RWPE2 (cell line): ENCODE measurements at regions not wholly inside any gene's neighbourhood (a gene's known extent, or its start where the extent isn't known, plus 50 kb on each side); places are given as distances from the start of the nearest gene placed in this dataset.

Experiments
- ATAC-seq: fragments of 200-7000 bp; cut with Tn5 transposase; 3 replicates; pipeline ENCODE4 v1.9.1; 2021; ENCODE audit warnings: low read depth
- DNase-seq: peaks from one replicate; pipeline ENCODE4 v3.0.0-alpha.2; 2020; ENCODE audit warnings: low spot score
- H3K27ac ChIP-seq: fragments of 450-650 bp; 2 replicates; pipeline ENCODE4 v1.5.1; 2017; ENCODE audit warnings: mild to moderate bottlenecking; ENCODE audit not compliant: poor library complexity, severe bottlenecking
- H3K27me3 ChIP-seq: fragments of 250-450 bp; sonication (Bioruptor Pico); 2 replicates; pipeline ENCODE4 v1.5.1; 2021; ENCODE audit warnings: mild to moderate bottlenecking, moderate library complexity; ENCODE audit not compliant: insufficient read depth, poor library complexity, severe bottlenecking
- H3K36me3 ChIP-seq: fragments of 250-450 bp; sonication (Bioruptor Pico); 2 replicates; pipeline ENCODE4 v1.5.1; 2020; ENCODE audit warnings: low read depth, mild to moderate bottlenecking, moderate library complexity
- H3K4me1 ChIP-seq: fragments of 250-450 bp; sonication (Bioruptor Pico); 2 replicates; pipeline ENCODE4 v1.5.1; 2021; ENCODE audit warnings: mild to moderate bottlenecking, moderate library complexity; ENCODE audit not compliant: insufficient read depth, poor library complexity, severe bottlenecking
- H3K4me3 ChIP-seq: fragments of 250-450 bp; sonication (Bioruptor Pico); 2 replicates; pipeline ENCODE4 v1.5.1; 2021; ENCODE audit warnings: mild to moderate bottlenecking, moderate library complexity; ENCODE audit not compliant: severe bottlenecking
- H3K9me3 ChIP-seq: fragments of 250-450 bp; sonication (Bioruptor Pico); 2 replicates; pipeline ENCODE4 v1.5.1; 2021; ENCODE audit warnings: mild to moderate bottlenecking, moderate library complexity; ENCODE audit not compliant: severe bottlenecking
- TF ChIP-seq, protein P1 (sequence below): fragments of 450-650 bp; IDR thresholded peaks from one replicate; pipeline ENCODE4 v1.5.1; 2017; ENCODE audit warnings: mild to moderate bottlenecking, moderate library complexity; ENCODE audit not compliant: poor library complexity, severe bottlenecking

DNA sequence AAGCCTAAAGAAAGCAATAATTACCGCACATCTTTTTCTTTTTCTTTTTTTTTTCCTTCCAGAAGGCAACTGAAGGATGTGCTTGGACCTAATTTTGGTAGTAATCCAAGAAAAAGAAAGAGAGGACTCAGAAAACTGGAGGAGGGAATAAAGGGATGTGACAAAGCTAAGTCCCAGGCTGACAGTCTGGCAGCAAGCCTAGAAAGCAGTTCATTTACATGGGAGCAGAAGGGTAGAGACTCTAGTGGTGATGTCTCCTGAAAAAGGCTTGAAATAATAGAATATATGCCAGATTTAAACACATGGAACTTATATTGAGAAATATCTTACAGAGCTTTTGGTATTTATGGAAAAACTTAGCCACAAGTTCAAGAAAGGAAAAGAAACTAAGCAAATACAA is 101.0 kb upstream of the SHISA6 start:
- H3K27me3 ChIP-seq = no peaks in the 10 kb centered on the region
- TF ChIP-seq, protein P1, sequence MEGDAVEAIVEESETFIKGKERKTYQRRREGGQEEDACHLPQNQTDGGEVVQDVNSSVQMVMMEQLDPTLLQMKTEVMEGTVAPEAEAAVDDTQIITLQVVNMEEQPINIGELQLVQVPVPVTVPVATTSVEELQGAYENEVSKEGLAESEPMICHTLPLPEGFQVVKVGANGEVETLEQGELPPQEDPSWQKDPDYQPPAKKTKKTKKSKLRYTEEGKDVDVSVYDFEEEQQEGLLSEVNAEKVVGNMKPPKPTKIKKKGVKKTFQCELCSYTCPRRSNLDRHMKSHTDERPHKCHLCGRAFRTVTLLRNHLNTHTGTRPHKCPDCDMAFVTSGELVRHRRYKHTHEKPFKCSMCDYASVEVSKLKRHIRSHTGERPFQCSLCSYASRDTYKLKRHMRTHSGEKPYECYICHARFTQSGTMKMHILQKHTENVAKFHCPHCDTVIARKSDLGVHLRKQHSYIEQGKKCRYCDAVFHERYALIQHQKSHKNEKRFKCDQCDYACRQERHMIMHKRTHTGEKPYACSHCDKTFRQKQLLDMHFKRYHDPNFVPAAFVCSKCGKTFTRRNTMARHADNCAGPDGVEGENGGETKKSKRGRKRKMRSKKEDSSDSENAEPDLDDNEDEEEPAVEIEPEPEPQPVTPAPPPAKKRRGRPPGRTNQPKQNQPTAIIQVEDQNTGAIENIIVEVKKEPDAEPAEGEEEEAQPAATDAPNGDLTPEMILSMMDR = no peak
- H3K9me3 ChIP-seq = no peaks in the 10 kb centered on the region
- H3K4me1 ChIP-seq = no peaks in the 10 kb centered on the region
- no peaks in the 10 kb centered on the region for H3K36me3 ChIP-seq
- H3K4me3 ChIP-seq = no peak overlapping the region
- DNase-seq (no peak), ATAC-seq (no peak)
- H3K27ac ChIP-seq = no peak overlapping the region

DNA sequence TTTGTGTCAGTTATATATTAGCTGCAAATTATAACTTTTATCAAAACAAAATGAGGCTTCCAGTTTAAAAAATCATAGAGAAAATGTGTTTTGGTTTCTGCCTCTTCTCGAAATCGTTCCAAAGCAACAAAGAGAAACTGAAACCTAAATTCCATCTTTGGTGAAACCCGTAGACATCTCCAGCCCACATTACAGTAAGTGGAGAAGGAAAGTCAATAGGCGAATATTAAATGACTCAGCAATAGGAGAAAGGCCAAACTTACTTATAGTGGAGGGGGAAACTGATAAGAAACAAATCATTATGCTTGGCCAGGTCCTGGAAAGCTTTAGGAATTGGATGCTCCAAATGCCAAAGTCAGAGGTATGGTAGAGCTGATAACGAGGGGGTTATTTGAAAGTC is 103.0 kb upstream of the SHISA6 start:
- H3K4me3 ChIP-seq = no peak overlapping the region
- no peak for DNase-seq

DNA sequence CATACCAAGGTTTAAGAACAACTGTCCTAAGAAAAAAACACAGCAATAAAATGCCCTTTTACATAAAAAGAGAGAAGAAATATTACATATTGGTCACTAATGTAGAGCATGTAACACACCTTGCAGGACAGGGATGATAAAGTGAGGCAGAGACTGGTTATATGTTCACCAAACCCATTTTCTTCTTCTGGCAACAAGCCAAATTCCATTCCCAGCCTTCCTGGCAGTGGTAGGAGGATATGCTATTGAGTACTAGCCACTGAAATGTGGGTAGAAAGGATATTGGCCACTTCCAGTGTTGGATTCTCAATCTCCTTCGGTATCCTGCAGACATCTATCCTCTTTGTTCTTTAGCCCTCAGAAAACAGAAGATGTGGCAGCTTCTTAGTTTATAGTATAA is 105.2 kb upstream of the SHISA6 start:
- ATAC-seq = no peak

More for the DNA sequence above, 103.0 kb upstream of the SHISA6 start:
- Histone ChIP-seq H3K9me3 (no peaks in the 10 kb centered on the region), H3K27ac (no peak overlapping the region), H3K4me1 (no peaks in the 10 kb centered on the region), H3K36me3 (no peaks in the 10 kb centered on the region), H3K27me3 (no peaks in the 10 kb centered on the region)
- ATAC-seq = no peak
- TF ChIP-seq, protein P1 = no peak

DNA sequence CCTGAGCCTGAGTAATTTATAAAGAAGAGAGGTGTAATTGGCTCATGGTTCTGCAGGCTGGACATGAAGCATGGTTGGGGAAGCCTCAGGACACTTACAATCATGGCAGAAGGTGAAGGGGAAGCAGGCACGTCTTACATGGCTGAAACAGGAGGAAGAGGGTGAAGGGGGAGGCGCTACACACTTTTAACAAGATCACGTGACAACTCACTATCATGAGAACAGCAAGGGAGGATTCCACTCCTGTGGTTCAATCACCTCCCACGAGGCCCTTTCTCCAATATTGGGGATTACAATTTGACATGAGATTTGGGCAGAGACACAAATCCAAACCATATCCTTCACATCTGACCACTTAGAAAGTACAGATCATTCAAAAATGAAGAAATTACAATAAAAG is 110.6 kb upstream of the SHISA6 start:
- no peaks in the 10 kb centered on the region for H3K27me3 ChIP-seq
- no peaks in the 10 kb centered on the region for H3K36me3 ChIP-seq
- H3K27ac ChIP-seq = no peak overlapping the region
- DNase-seq (no peak), ATAC-seq (no peak)
- H3K4me1 ChIP-seq = no peaks in the 10 kb centered on the region
- TF ChIP-seq, protein P1 = no peak
- no peak overlapping the region for H3K4me3 ChIP-seq
- no peaks in the 10 kb centered on the region for H3K9me3 ChIP-seq

More for the DNA sequence above, 105.2 kb upstream of the SHISA6 start:
- no peaks in the 10 kb centered on the region for H3K27me3 ChIP-seq
- no peaks in the 10 kb centered on the region for H3K9me3 ChIP-seq
- DNase-seq = no peak
- H3K4me1 ChIP-seq = no peaks in the 10 kb centered on the region
- no peak overlapping the region for H3K4me3 ChIP-seq
- TF ChIP-seq, protein P1 = no peak
- no peak overlapping the region for H3K27ac ChIP-seq
- H3K36me3 ChIP-seq = no peaks in the 10 kb centered on the region

DNA sequence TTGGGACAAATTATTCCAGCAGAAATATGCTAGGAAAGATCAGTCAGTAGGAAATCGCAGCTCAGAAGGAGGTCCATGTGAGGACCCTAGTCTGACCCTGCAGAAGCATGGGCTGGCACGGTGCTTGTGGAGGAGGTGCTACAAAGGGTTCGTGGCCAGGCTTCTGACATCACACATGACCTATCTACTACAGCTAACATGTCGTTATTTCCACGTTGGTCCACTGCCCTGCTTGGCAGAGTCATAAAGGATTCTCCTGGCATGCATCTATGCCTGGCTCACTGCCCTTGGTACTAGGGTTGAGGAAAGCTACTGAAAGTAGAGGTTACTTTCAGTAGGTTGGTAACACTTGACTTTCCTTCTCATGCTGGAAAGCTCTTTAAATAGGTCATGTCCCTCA is 118.1 kb upstream of the SHISA6 start:
- no peaks in the 10 kb centered on the region for H3K27me3 ChIP-seq
- no peaks in the 10 kb centered on the region for H3K9me3 ChIP-seq
- no peak overlapping the region for H3K4me3 ChIP-seq
- ATAC-seq (no peak), DNase-seq (no peak)
- H3K4me1 ChIP-seq = no peaks in the 10 kb centered on the region
- no peaks in the 10 kb centered on the region for H3K36me3 ChIP-seq
- H3K27ac ChIP-seq = no peak overlapping the region
- TF ChIP-seq, protein P1 = no peak
